HepG2 (cell line): ENCODE measurements at regions not wholly inside any gene's neighbourhood (a gene's known extent, or its start where the extent isn't known, plus 50 kb on each side); places are given as distances from the start of the nearest gene placed in this dataset.

Source experiments
- ATAC-seq: fragments of 200-7000 bp; cut with Tn5 transposase; 3 replicates; pipeline ENCODE4 v1.9.1; 2020; ENCODE audit warnings: mild to moderate bottlenecking, moderate library complexity
- BruUV-seq: library from RNA; stranded (reverse); fragments of 400-500 nt; replicated peaks from 2 replicates; lab custom pipeline; 2021; lab: Mats Ljungman, UMichigan
- CTCF ChIA-PET: fragments of 300-600 bp; formaldehyde crosslinking; extraction: SDS; loops from one replicate; lab custom pipeline; 2021; ENCODE audit warnings: low total read pairs, inconsistent platforms, low intra/inter-chr PET ratio; lab: Yijun Ruan, JAX
- POLR2A ChIA-PET: fragments of 350-600 bp; sonication (Branson Sonifier 250); formaldehyde crosslinking; loops from one replicate; lab custom pipeline; 2020; ENCODE audit warnings: antibody characterized with exemption, inconsistent platforms; lab: Yijun Ruan, JAX
- DNase-seq: peaks from one replicate; pipeline ENCODE4 v3.0.0-alpha.2; 2015; ENCODE audit warnings: low spot score
- FAIRE-seq: peaks from 3 replicates; lab custom pipeline; 2011; peaks lifted over from hg19 to GRCh38; lab: Jason Lieb, UNC
- H2AFZ ChIP-seq: one replicate; pipeline ENCODE4 v1.6.1; 2011; ENCODE audit warnings: low read length, inconsistent platforms
- H3K27ac ChIP-seq: fragments of 300-600 bp; 3 replicates; pipeline ENCODE4 v1.8.0; 2011; ENCODE audit warnings: mixed run types, mild to moderate bottlenecking, mixed read lengths, low read length, inconsistent platforms; ENCODE audit not compliant: insufficient read depth; ENCODE audit errors: extremely low read length
- H3K27me3 ChIP-seq, 2 experiments: fragments of 200-600 bp in 1 of 2; 2 replicates in 1 of 2; 3 replicates in 1 of 2; pipeline versions ENCODE4 v1.6.0 to v1.8.0; 2011; ENCODE audit warnings: low read length in 2 of 2, mild to moderate bottlenecking in 2 of 2, moderate library complexity in 2 of 2, inconsistent platforms in 1 of 2; ENCODE audit not compliant: insufficient read depth in 2 of 2, control insufficient read depth in 1 of 2
- H3K36me3 ChIP-seq, 2 experiments: fragments of 200-600 bp in 1 of 2; replicated peaks in 1 of 2; 2 replicates in 1 of 2; 3 replicates in 1 of 2; pipeline versions ENCODE4 v1.5.1 to v1.8.0; 2011; ENCODE audit warnings: low read length in 2 of 2, inconsistent platforms in 1 of 2; ENCODE audit not compliant: insufficient read depth in 2 of 2, control insufficient read depth in 1 of 2
- H3K4me1 ChIP-seq: 2 replicates; pipeline ENCODE4 v1.5.1; 2012; ENCODE audit warnings: low read length, inconsistent platforms; ENCODE audit not compliant: insufficient read depth
- H3K4me2 ChIP-seq: 2 replicates; pipeline ENCODE4 v1.6.0; 2011; ENCODE audit warnings: low read depth, low read length, inconsistent platforms
- H3K4me3 ChIP-seq, 3 experiments: fragments of 200-600 bp in 1 of 3; sonication (generic), shearing (Covaris generic) in 1 of 3; replicated peaks in 1 of 3; 2 replicates each; pipeline ENCODE4 v1.5.1; 2011 to 2016; ENCODE audit warnings: low read length in 3 of 3, inconsistent platforms in 2 of 3, low read depth in 2 of 3, mild to moderate bottlenecking in 2 of 3, control low read depth in 1 of 3, mixed read lengths in 1 of 3; ENCODE audit not compliant: insufficient read depth in 1 of 3
- H3K79me2 ChIP-seq: one replicate; pipeline ENCODE4 v1.6.1; 2011; ENCODE audit warnings: low read length, inconsistent platforms; ENCODE audit not compliant: insufficient read depth
- H3K9ac ChIP-seq: 2 replicates; pipeline ENCODE4 v1.6.0; 2011; ENCODE audit warnings: mild to moderate bottlenecking, low read depth, low read length, inconsistent platforms; ENCODE audit not compliant: insufficient read depth
- H3K9me3 ChIP-seq: 2 replicates; pipeline ENCODE4 v1.5.1; 2012; ENCODE audit warnings: mild to moderate bottlenecking, low read length
- H4K20me1 ChIP-seq: 2 replicates; pipeline ENCODE4 v1.6.0; 2011; ENCODE audit warnings: inconsistent platforms, mild to moderate bottlenecking, low read length, moderate library complexity; ENCODE audit not compliant: insufficient read depth
- DMAP1 ChIP-seq: IDR thresholded peaks from 2 replicates; pipeline ENCODE4 v1.6.1; 2016
- MAFK ChIP-seq, 2 experiments: IDR thresholded peaks in 1 of 2; conservative IDR thresholded peaks in 1 of 2; 2 replicates each; pipeline ENCODE4 v1.6.1; 2011; ENCODE audit warnings: improper control_type of control experiment in 2 of 2, low read length in 2 of 2
- PRDM15 ChIP-seq: sonication (generic); formaldehyde crosslinking; IDR thresholded peaks from 2 replicates; pipeline ENCODE4 v1.4.0; 2020; ENCODE audit warnings: missing genetic modification reagents
- TBL1XR1 ChIP-seq: fragments of 150-350 bp; IDR thresholded peaks from 2 replicates; pipeline ENCODE4 v1.6.1; 2014; ENCODE audit warnings: borderline replicate concordance, low read length; ENCODE audit not compliant: partially characterized antibody
- ZNF275 ChIP-seq: sonication (generic); formaldehyde crosslinking; IDR thresholded peaks from 2 replicates; pipeline ENCODE4 v1.8.0; 2022; ENCODE audit warnings: missing genetic modification reagents, mild to moderate bottlenecking, inconsistent platforms, borderline replicate concordance
- ZNF513 ChIP-seq: sonication (generic); formaldehyde crosslinking; conservative IDR thresholded peaks from 2 replicates; pipeline ENCODE4 v1.5.0; 2020; ENCODE audit warnings: missing genetic modification reagents
- ZNF691 ChIP-seq: sonication (generic); formaldehyde crosslinking; IDR thresholded peaks from 2 replicates; pipeline ENCODE4 v1.4.0; 2020; ENCODE audit warnings: missing genetic modification reagents, low read depth, mild to moderate bottlenecking, borderline replicate concordance
- ZNF704 ChIP-seq: sonication (generic); formaldehyde crosslinking; IDR thresholded peaks from 2 replicates; pipeline ENCODE4 v1.8.1; 2023; ENCODE audit warnings: mild to moderate bottlenecking, inconsistent platforms, moderate library complexity, missing genetic modification reagents, borderline replicate concordance
- WGBS: methylation state at CpG from one replicate; pipeline ENCODE4 v1.1.6; 2017; ENCODE audit warnings: low lambda C conversion rate; 5-methylcytosine and 5-hydroxymethylcytosine counted together
- in situ Hi-C: cut with HindIII; loops from 2 replicates; pipeline ENCODE4 v1.10.0; 2017; ENCODE audit warnings: low pct_unique_long_range_greater_than_20kb; ENCODE audit not compliant: extremely low pct_ligation_motif_present
- intact Hi-C: fragments of 100-400 bp; cut with micrococcal nuclease; formaldehyde crosslinking; loops from one replicate; pipeline ENCODE4 v1.10.0; 2022; ENCODE audit not compliant: unreplicated experiment

- Histone ChIP-seq H3K79me2 (no peaks in the 10 kb centered on the region), H4K20me1 (no peaks in the 10 kb centered on the region), H3K27ac (no peak overlapping the region), H3K27me3 (peaks cover 4 to 54% of the 10 kb centered on the region in 2 experiments; a peak in 3 of 5 replicates), H3K36me3 (no peaks in the 10 kb centered on the region), H3K4me1 (no peaks in the 10 kb centered on the region), H3K4me2 (no peak overlapping the region), H2AFZ (no peak overlapping the region), H3K9me3 (no peaks in the 10 kb centered on the region), H3K9ac (no peak overlapping the region), H3K4me3 (no peak overlapping the region)
- 7% methylated on average over 4 of the region's 7 CpGs for WGBS
- no TSS peak for BruUV-seq
- FAIRE-seq, result no peak
- ChIA-PET POLR2A (no interaction called here), CTCF (no interaction called here)
- TF ChIP-seq DMAP1 (CRISPR knock-in tag) (no peak), ZNF691 (no peak), ZNF704 (CRISPR knock-in tag) (no peak)
- intact Hi-C loops (no loop called here), in situ Hi-C loops (no loop called here)
- ATAC-seq, result no peak
- no peak for DNase-seq
These were observed 131.8 kb upstream of the UNC5B start for GRCh38 chr10:71080381-71081228.

GRCh38 chr10:71081229-71081560 lies 131.2 kb upstream of the UNC5B start:
- no TSS peak for BruUV-seq
- Histone ChIP-seq H3K36me3 (no peaks in the 10 kb centered on the region), H3K9ac (no peak overlapping the region), H3K4me2 (no peak overlapping the region), H3K9me3 (no peaks in the 10 kb centered on the region), H4K20me1 (no peaks in the 10 kb centered on the region), H3K4me3 (no peak overlapping the region), H3K4me1 (no peaks in the 10 kb centered on the region), H3K79me2 (no peaks in the 10 kb centered on the region), H3K27ac (no peak overlapping the region), H3K27me3 (peaks cover 4 to 50% of the 10 kb centered on the region in 2 experiments; a peak in 3 of 5 replicates), H2AFZ (no peak overlapping the region)
- 0% methylated on average over 5 of the region's 6 CpGs for WGBS
- in situ Hi-C loops, result no loop called here
- ChIA-PET POLR2A (no interaction called here), CTCF (no interaction called here)
- intact Hi-C loops, result no loop called here
- no peak for DNase-seq
- ATAC-seq, result no peak
- no peak for TF ChIP-seq PRDM15 (CRISPR knock-in tag)
- no peak for TF ChIP-seq MAFK (conservative IDR thresholded peaks at IDR 0.05 in 1 of 2, IDR thresholded peaks at IDR 0.05 in 1 of 2; ENCODE audit: low read length in 2 of 2)
- no peak for TF ChIP-seq ZNF275 (CRISPR knock-in tag)
- TF ChIP-seq TBL1XR1, result no peak
- no peak for TF ChIP-seq ZNF513 (CRISPR knock-in tag)
- FAIRE-seq, result no peak
